ENCODE measurements at regions not wholly inside any gene's neighbourhood (a gene's known extent, or its start where the extent isn't known, plus 50 kb on each side); places are given as distances from the start of the nearest gene placed in this dataset.

- no peak for DNase-seq (ENCODE audit: low read depth in 4 of 4, low spot score in 1 of 4)
Measured at GRCh38 chr5:14090755-14091154, 52.4 kb upstream of the TRIO start.

DNA sequence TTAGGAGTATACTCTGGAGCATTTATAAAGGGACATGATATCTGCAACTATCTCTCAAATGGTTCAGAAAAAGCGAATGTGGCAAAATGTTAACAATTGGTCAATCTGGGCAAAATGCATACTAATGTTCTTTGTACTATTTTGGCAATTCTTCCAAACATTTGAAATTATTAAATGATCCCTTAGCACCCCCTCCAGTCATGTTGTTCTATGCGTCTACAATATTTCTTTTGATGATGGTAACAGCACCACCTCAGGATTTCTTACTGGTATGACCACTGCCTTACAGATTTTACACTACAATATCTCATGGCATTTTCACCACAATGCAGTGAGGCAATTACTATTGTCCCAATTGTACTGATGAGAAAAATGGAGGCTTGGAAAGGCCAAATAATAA, 52.9 kb upstream of the TRIO start:
- DNase-seq (ENCODE audit: low read depth in 4 of 4, low spot score in 1 of 4): no peak

- DNase-seq (ENCODE audit: low read depth in 4 of 4, low spot score in 1 of 4): no peak
Measured at GRCh38 chr5:14089198-14089597, 53.9 kb upstream of the TRIO start.

DNA sequence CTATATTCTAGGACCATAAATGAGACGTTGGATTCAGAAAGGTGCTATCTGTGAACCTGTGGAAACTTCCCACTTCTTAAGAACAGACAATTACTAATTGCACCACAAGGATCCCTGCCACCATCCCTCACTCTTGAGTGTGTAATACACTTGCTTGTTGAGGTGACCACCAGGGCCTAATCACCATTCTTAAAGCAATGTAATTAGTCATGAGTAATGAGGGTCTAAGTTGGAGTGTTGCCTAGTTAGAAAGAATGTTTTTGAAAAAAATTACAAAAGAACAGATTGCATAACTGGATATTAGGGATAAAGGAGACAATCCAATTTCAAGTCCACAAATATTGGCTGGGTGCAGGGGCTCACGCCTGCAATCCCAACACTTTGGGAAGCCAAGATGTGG, 56.9 kb upstream of the TRIO start:
- DNase-seq (ENCODE audit: low read depth in 4 of 4, low spot score in 1 of 4): no peak

- no peak for DNase-seq (ENCODE audit: low read depth in 4 of 4, low spot score in 1 of 4)
Measured at GRCh38 chr5:14082973-14083372, 60.2 kb upstream of the TRIO start.

GRCh38 chr5:14082523-14082922, 60.6 kb upstream of the TRIO start:
- no peak for DNase-seq (ENCODE audit: low read depth in 4 of 4, low spot score in 1 of 4)

DNA sequence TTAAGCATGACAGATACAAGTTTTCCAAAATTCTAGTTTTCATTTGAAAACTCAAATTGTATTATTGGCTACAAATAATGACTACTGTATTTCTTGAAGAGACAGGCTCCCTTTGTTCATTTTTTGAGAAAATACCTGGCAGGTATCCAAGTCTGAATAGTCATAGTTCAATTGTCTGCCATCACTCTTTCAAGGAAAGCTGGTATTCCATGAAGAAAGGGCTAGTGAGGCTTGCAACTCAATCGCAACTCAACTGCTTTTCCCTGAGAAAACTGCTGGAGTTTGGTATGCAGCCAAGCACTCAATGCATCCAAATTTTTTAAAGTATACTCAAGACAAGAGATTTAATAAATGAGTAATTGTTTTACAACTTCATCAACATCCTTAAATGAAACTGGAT, 61.4 kb upstream of the TRIO start:
- no peak for DNase-seq (ENCODE audit: low read depth in 4 of 4, low spot score in 1 of 4)

DNA sequence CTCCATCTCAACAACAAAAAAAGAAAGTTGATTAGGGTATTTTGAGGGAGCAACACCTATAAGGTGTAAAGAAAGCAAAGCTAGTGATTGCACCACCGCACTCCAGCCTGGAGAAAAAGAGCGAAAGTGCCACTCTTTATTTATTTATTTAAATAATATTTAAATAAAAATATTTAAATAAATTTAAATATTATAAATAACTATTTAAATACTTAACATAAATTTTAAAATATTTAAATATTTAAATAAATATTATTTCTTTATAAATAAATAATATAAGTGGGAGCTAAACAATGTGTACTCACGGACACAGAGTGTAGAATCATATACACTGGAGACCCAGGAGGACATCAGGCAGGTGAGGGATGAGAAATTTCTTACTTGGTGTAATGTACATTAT, 64.4 kb upstream of the TRIO start:
- DNase-seq (ENCODE audit: low read depth in 4 of 4, low spot score in 1 of 4): no peak

DNA sequence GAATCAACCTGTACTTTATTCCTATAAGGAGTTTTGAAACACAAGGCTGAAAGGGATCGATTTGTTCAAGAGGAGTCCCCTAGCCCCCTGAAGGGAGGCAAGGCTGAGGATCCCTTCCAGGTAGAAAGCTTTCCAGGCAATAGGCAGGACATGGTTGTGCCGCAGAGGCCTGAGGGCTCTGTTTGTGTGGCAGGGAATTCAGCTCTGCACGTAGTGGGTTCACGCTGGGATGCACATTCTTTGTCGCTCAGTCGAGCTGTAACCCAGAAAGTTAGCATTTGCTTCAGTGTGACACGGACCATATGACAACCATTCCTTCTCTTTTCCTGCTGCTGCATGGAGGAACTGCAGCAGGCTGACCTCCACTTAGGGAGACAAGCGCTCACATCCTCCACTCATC, 65.6 kb upstream of the TRIO start:
- DNase-seq (ENCODE audit: low read depth in 4 of 4, low spot score in 1 of 4): no peak

GRCh38 chr5:14076561-14076960, 66.6 kb upstream of the TRIO start:
- DNase-seq (ENCODE audit: low read depth in 4 of 4, low spot score in 1 of 4): no peak

DNA sequence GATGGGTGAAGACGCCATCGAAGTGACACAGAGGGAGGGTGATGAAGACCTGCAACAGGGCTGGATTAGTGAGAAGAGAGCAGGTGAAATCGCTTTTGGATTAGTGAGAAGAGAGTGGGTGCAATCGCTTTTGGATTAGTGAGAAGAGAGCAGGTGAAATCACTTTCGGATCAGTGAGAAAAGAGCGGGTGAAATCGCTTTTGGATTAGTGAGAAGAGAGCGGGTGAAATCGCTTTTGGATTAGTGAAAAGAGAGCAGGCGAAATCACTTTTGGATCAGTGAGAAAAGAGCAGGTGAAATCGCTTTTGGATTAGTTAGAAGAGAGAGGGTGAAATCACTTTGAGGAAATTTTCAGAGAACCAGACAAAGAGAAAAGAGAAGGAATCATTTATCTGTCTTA, 67.2 kb upstream of the TRIO start:
- no peak for DNase-seq (ENCODE audit: low read depth in 4 of 4, low spot score in 1 of 4)

- DNase-seq (ENCODE audit: low read depth in 4 of 4, low spot score in 1 of 4): no peak
Measured at GRCh38 chr5:14071433-14071832, 71.7 kb upstream of the TRIO start.

- DNase-seq (ENCODE audit: low read depth in 4 of 4, low spot score in 1 of 4): no peak
Measured at GRCh38 chr5:14069021-14069420, 74.1 kb upstream of the TRIO start.

DNA sequence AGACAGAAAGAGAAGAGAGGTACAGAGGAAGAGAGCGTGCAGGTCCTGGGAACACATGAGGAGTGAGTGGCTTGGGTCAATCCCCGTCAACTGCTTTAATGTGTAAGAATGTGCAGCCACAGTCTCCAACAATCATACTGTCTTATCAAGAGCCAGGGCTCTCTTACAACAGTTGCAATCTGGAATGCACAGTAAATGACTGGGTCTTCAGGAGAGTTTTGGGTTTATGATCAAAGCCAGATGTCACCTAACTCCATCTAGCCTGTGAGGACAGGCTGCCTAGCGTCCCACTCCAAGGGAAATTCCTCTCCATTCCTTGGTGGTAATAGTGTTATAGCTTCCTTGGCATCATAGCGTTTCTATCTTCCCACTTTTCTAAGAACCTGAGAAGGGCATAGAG, 75.0 kb upstream of the TRIO start:
- no peak for DNase-seq (ENCODE audit: low read depth in 4 of 4, low spot score in 1 of 4)

DNA sequence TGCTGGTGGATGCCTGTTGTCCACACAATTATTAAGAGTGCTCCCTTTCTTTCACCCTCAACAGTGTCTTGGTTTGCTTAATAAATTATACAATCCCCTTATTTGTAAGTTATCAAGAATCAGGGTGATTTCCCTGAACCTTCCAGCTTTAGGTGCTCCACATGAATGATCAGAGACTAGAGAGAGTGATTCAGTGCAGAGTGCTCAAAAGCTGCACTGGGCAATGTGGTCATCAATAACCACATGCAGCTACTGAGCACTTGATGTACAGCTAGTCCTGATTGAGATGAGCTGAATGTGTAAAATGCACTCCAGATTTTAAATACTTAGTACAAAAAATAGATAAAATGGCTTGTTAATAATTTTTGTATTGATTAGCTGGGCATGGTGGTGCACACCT, 76.8 kb upstream of the TRIO start:
- no peak for DNase-seq (ENCODE audit: low read depth in 4 of 4, low spot score in 1 of 4)

DNA sequence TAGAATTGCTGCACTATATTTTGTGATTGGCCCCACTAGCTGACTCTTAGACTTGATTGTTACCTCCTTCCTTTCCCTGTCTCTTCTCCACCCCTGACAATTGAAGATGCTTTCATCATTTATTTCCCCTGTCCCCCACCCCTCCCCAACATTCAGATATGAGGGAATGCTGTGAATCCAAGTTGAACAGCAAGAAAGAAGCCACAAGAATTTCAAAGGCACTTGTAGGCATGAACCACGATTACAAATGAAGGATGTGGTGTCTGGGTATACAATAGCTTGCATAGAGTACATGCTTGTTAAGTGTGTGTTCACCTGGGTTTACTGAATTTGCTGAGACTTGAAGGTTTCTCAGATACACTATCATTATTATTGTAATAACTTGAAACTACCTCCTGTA, 78.3 kb upstream of the TRIO start:
- no peak for DNase-seq (ENCODE audit: low read depth in 4 of 4, low spot score in 1 of 4)

- DNase-seq (ENCODE audit: low read depth in 4 of 4, low spot score in 1 of 4): no peak
Measured at GRCh38 chr5:14063691-14064090, 79.5 kb upstream of the TRIO start.

DNA sequence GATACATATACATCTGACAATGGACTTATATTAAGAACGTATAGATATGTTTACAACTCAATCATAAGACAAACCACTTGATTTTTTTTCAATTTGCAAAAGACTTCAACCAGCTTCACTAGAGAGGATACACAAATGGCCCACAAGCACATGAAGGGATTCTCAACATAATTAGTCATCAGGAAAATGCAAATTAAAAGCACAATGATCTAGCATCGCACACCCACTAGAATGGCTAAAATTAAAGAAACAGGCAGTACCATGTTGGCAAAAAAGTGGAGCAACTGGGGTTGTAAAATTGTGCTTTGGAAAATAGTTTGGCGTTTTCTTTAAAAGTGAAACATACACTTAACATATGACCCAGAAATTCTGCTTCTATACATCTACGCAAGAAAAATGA, 80.0 kb upstream of the TRIO start:
- DNase-seq (ENCODE audit: low read depth in 4 of 4, low spot score in 1 of 4): no peak

- DNase-seq (ENCODE audit: low read depth in 4 of 4, low spot score in 1 of 4): no peak
Measured at GRCh38 chr5:14062178-14062577, 81.0 kb upstream of the TRIO start.

DNA sequence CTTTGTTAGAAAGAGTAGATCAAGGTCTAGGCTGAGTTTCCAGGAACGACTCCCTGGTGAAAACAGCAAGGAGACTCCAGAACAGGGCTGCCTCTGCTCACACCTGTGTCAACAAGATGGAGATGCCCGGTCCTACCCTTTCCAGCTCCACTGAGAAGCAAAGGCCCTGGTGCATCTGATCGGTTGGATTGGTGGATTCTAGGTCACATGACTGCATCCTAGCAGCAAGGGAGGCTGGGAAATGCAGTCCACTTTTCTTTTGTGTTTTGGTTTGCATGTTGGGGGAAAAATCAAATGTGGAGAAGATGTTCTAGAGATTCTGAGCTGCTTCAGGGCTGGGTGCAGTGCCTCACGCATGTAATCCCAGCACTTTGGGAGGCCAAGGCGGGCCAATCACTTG, 82.0 kb upstream of the TRIO start:
- no peak for DNase-seq (ENCODE audit: low read depth in 4 of 4, low spot score in 1 of 4)

GRCh38 chr5:14060218-14060617, 82.9 kb upstream of the TRIO start:
- DNase-seq (ENCODE audit: low read depth in 4 of 4, low spot score in 1 of 4): no peak

DNA sequence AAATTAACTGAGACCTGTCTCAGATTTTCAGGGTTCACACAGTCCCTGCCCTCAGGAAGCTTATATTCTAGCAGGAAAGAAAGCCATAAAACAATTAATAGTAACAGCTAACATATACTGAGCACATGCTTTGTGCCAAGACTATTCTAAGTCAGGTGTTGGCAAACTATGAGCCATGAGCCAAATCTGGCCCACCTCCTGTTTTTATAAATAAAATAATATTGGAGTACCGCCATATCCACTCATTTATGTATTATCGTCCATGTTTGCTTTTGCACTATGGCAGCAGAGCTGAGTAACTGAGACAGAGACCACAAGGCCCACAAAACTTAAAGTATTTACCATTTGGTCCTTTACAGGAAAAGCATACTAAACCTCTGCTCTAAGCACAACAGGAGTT, 83.3 kb upstream of the TRIO start:
- DNase-seq (ENCODE audit: low read depth in 4 of 4, low spot score in 1 of 4): no peak

DNA sequence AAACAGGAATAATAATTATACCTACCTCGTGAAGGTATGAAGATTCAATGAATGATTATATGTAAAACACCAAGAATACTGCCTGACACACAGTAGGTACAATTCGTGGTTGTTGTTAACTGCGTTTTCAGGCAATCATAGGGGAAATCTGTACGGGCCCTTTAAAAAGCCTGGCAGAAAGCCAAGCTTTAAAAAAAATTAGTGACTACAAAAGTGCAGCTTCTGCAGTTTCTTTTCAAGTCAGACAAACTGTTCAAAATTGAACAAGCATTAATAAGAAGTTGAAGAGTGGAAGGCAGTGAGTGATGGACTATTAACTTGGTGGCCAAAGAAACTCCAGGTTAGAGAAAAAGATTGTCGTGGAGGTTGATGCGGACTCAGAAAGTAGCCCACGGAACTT, 85.9 kb upstream of the TRIO start:
- DNase-seq (ENCODE audit: low read depth in 4 of 4, low spot score in 1 of 4): no peak

DNA sequence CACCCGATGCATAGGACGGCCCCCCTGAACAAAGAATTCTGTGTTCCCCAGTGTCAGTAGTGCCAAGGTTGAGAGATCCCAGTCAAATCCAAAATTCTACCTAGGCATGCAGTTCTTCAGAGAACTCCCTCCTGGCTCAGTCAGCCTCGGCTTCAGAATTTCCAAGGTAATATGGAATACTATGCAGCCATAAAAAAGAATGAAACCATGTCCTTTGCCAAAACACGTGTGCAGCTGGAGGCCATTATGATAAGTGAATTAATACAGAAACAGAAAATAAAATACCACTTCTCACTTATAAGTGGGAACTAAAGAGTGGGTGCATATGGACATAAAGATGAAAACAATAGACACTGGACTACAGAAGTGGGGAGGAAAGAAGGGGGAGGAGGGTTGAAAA, 87.1 kb upstream of the TRIO start:
- no peak for DNase-seq (ENCODE audit: low read depth in 4 of 4, low spot score in 1 of 4)

Measured in stimulated activated CD4-positive, alpha-beta T cell treated with anti-CD3 and anti-CD28 coated beads, Interleukin-1b, Interleukin-23, amount 100 ng/mL, for 24 hours (primary cell).